Lung (tissue), 11 donors: ENCODE measurements at regions not wholly inside any gene's neighbourhood (a gene's known extent, or its start where the extent isn't known, plus 50 kb on each side); places are given as distances from the start of the nearest gene placed in this dataset.

Experiments
- ATAC-seq: fragments of 200-7000 bp; cut with Tn5 transposase; one replicate; pipeline ENCODE4 v1.9.1; 2020; ENCODE audit warnings: moderate number of reproducible peaks; ENCODE audit not compliant: insufficient read depth, low FRiP score
- DNase-seq, 3 donors: peaks; one replicate each; pipeline ENCODE4 v3.0.0-alpha.2; 2013 to 2017
- H3K27ac ChIP-seq, 2 donors: one replicate each; pipeline ENCODE4 v1.5.1; 2013; ENCODE audit warnings: mild to moderate bottlenecking in 2 of 2, moderate library complexity in 2 of 2, control low read depth in 1 of 2, inconsistent platforms in 1 of 2, low read depth in 1 of 2, low read length in 1 of 2
- H3K27me3 ChIP-seq, 3 donors: one replicate each; pipeline ENCODE4 v1.5.1; 2013; ENCODE audit warnings: low read length in 2 of 3; ENCODE audit not compliant: control insufficient read depth in 3 of 3, insufficient read depth in 3 of 3
- H3K36me3 ChIP-seq, 4 donors: one replicate each; pipeline ENCODE4 v1.5.1; 2013; ENCODE audit warnings: low read length in 4 of 4, mild to moderate bottlenecking in 1 of 4, moderate library complexity in 1 of 4; ENCODE audit not compliant: control insufficient read depth in 4 of 4, insufficient read depth in 4 of 4
- H3K4me1 ChIP-seq, 5 donors: one replicate each; pipeline ENCODE4 v1.5.1; 2013; ENCODE audit warnings: low read length in 5 of 5, mild to moderate bottlenecking in 2 of 5, moderate library complexity in 1 of 5; ENCODE audit not compliant: control insufficient read depth in 5 of 5, insufficient read depth in 5 of 5
- H3K4me3 ChIP-seq: one replicate; pipeline ENCODE4 v1.5.1; 2013; ENCODE audit warnings: mild to moderate bottlenecking, control low read depth, moderate library complexity
- H3K9ac ChIP-seq, 2 donors: one replicate each; pipeline ENCODE4 v1.5.1; 2013; ENCODE audit warnings: low read length in 2 of 2, control low read depth in 1 of 2; ENCODE audit not compliant: insufficient read depth in 1 of 2
- H3K9me3 ChIP-seq, 4 donors: one replicate each; pipeline ENCODE4 v1.5.1; 2013; ENCODE audit warnings: low read length in 3 of 4, mild to moderate bottlenecking in 1 of 4, moderate library complexity in 1 of 4; ENCODE audit not compliant: control insufficient read depth in 4 of 4, insufficient read depth in 3 of 4
- CTCF ChIP-seq: IDR thresholded peaks from 2 replicates; pipeline ENCODE4 v1.5.1; 2012; ENCODE audit warnings: mild to moderate bottlenecking; ENCODE audit errors: control extremely low read depth, extremely low read depth
- WGBS, 2 donors: extraction: QIAGEN DNeasy Blood & Tissue Kit; methylation state at CpG; one replicate each; pipeline ENCODE4 v1.1.7; 2013; 5-methylcytosine and 5-hydroxymethylcytosine counted together
- donor health status: control.
- donor health status: control.
- donor health status: Bipolar disorder and iron deficiency.
- donor health status: healthy.
- donor health status: DM: yes; HTN: yes; CAD: no.

GRCh38 chr3:31219131-31219843, 313.4 kb upstream of the STT3B start:
- Histone ChIP-seq H3K36me3 (no peaks in the 10 kb centered on the region), H3K27ac (no peak overlapping the region), H3K4me3 (no peak overlapping the region), H3K27me3 (no peaks in the 10 kb centered on the region), H3K4me1 (peaks cover 0 to 4% (median 0%) of the 10 kb centered on the region in 5 donors), H3K9ac (no peak overlapping the region), H3K9me3 (peaks cover 0 to 2% (median 0%) of the 10 kb centered on the region in 4 donors)
- no peak for ATAC-seq
- WGBS, 2 donors = 30 to 48% methylated on average over 2 of the region's 2 CpGs
- no peak for TF ChIP-seq CTCF
- DNase-seq = peak in 1 of 3 donors; percentile 22

DNA sequence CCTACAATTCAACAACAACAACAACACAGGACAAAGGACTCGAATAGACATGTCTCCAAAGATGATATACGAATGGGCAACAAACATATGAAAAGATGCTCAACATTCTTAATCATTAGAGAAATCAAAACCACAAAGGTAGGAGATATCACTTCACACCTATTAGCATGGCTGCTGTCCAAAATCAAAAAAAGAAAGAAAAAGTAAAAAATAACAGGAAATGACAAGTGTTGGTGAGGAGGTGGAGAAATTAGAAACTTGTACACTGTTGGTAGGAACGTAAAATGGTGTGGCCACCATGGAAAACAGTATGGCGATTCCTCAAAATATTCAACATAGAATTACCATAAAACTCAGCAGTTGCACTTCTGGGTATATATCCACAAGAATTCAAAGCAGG, 312.3 kb upstream of the STT3B start:
- DNase-seq (no peak), ATAC-seq (no peak)
- Histone ChIP-seq H3K27me3 (no peaks in the 10 kb centered on the region), H3K4me1 (peaks cover 0 to 4% (median 0%) of the 10 kb centered on the region in 5 donors), H3K9ac (no peak overlapping the region), H3K27ac (no peak overlapping the region), H3K4me3 (no peak overlapping the region), H3K36me3 (no peaks in the 10 kb centered on the region), H3K9me3 (peaks cover 0 to 2% (median 0%) of the 10 kb centered on the region in 4 donors)
- TF ChIP-seq CTCF = no peak
- WGBS, 2 donors = 88 to 92% methylated on average over 4 of the region's 4 CpGs

- no peak for ATAC-seq
- 84 to 92% methylated on average over 4 of the region's 4 CpGs for WGBS, 2 donors
- no peak for TF ChIP-seq CTCF
- no peak for DNase-seq
- no peaks in the 10 kb centered on the region for H3K36me3 ChIP-seq
- peaks cover 0 to 4% (median 0%) of the 10 kb centered on the region in 5 donors for H3K4me1 ChIP-seq
- no peak overlapping the region for H3K27ac ChIP-seq
- H3K9ac ChIP-seq = no peak overlapping the region
- no peaks in the 10 kb centered on the region for H3K27me3 ChIP-seq
- H3K4me3 ChIP-seq = no peak overlapping the region
- peaks cover 0 to 2% (median 0%) of the 10 kb centered on the region in 4 donors for H3K9me3 ChIP-seq
These were observed 309.4 kb upstream of the STT3B start for GRCh38 chr3:31223278-31223677.
